ENCODE measurements at regions not wholly inside any gene's neighbourhood (a gene's known extent, or its start where the extent isn't known, plus 50 kb on each side); places are given as distances from the start of the nearest gene placed in this dataset.

DNA sequence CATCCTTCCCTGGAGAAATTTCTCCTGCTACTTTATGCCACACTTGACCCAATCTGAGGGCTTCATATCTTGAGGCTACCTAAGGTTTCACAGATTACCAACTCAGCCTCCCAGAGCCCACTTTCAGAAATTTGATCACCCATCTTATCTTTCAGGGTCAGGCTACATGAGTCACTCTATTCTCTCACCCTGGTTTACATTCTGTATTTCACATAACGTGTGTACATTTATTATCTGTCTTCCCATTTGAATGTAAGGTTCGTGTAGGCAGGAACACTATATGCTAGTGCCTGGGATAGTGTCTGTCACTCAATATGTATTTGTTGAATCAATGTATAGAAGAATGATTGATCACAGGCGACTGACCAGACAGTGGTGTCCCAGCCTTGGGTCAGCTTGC, 124.8 kb downstream of the UBE2U start:
- H2BK5ac ChIP-seq (ENCODE audit: low read depth, low read length, poor library complexity, severe bottlenecking), result no peak overlapping the region
- no peak overlapping the region for H2BK15ac ChIP-seq (ENCODE audit: low read depth, poor library complexity, severe bottlenecking)
- no peaks in the 10 kb centered on the region for H3K9me3 ChIP-seq (ENCODE audit: control insufficient read depth, low read length)
- H3K4me1 ChIP-seq (ENCODE audit: control insufficient read depth, insufficient read depth, low read depth, low read length), result no peaks in the 10 kb centered on the region
- no peak overlapping the region for H2BK120ac ChIP-seq (ENCODE audit: low read depth, low read length)
- peaks cover 11 to 19% of the 10 kb centered on the region in 2 experiments for H3K27me3 ChIP-seq (ENCODE audit: control insufficient read depth in 1 of 2, insufficient read depth in 1 of 2, low read length in 2 of 2)
- H2BK12ac ChIP-seq (ENCODE audit: low read length in 2 of 2), result no peak overlapping the region
- H3K18ac ChIP-seq (ENCODE audit: low read depth in 1 of 2, low read length in 2 of 2), result no peak overlapping the region
- no peak overlapping the region for H4K91ac ChIP-seq (ENCODE audit: low read length)
- no peak overlapping the region for H3K4me3 ChIP-seq (ENCODE audit: insufficient read depth in 1 of 2, low read depth in 1 of 2, low read length in 2 of 2)
- no peak overlapping the region for H3K4me2 ChIP-seq (ENCODE audit: low read length, poor library complexity, severe bottlenecking)
- no peak overlapping the region for H2AFZ ChIP-seq (ENCODE audit: low read depth, low read length)
- no peak overlapping the region for H3K23ac ChIP-seq (ENCODE audit: low read length in 2 of 2)
- no peak overlapping the region for H3K14ac ChIP-seq (ENCODE audit: low read length in 2 of 2)
- H3K79me1 ChIP-seq (replicated peaks; ENCODE audit: low read length, poor library complexity, severe bottlenecking), result no peaks in the 10 kb centered on the region
- WGBS, result 85% methylated on average over 3 of the region's 3 CpGs
- no peaks in the 10 kb centered on the region for H3K36me3 ChIP-seq (ENCODE audit: control insufficient read depth in 1 of 2, insufficient read depth in 2 of 2, low read depth in 1 of 2, low read length in 2 of 2)
- no peak overlapping the region for H3K9ac ChIP-seq (ENCODE audit: low read length)
- H4K8ac ChIP-seq (ENCODE audit: low read length), result no peak overlapping the region
- DNase-seq, result no peak
- no peak overlapping the region for H3K27ac ChIP-seq (ENCODE audit: low read length, poor library complexity, severe bottlenecking)
- no peak overlapping the region for H3K4ac ChIP-seq (ENCODE audit: low read depth in 1 of 2, low read length in 2 of 2)
- H2AK5ac ChIP-seq (ENCODE audit: low read length, severe bottlenecking), result no peak overlapping the region

DNA sequence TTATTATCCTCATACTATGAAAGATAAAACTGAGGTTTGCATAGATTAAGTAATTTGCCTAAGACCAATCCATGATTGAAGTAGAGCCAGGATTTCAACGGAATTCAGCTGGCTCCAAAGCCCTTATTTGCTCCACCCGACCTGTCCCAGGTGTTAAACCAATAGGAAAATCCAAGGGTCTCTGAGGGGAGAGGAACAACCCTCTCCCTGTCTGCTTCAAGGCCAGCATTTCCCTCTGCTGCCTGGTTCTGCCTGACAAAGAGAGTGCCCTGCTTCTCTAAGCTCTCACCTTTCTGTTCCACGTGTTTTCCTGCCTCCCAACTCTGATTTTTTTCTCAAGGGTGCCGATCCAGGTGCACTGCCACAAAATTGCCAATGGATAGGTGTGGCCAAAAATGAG, 127.4 kb downstream of the UBE2U start:
- Histone ChIP-seq H3K4me1 (ENCODE audit: control insufficient read depth, insufficient read depth, low read depth, low read length) (no peaks in the 10 kb centered on the region), H3K4ac (ENCODE audit: low read depth in 1 of 2, low read length in 2 of 2) (no peak overlapping the region), H3K27me3 (ENCODE audit: control insufficient read depth in 1 of 2, insufficient read depth in 1 of 2, low read length in 2 of 2) (peaks cover 8 to 19% of the 10 kb centered on the region in 2 experiments), H3K4me3 (ENCODE audit: insufficient read depth in 1 of 2, low read depth in 1 of 2, low read length in 2 of 2) (no peak overlapping the region), H3K36me3 (ENCODE audit: control insufficient read depth in 1 of 2, insufficient read depth in 2 of 2, low read depth in 1 of 2, low read length in 2 of 2) (no peaks in the 10 kb centered on the region), H3K79me1 (replicated peaks; ENCODE audit: low read length, poor library complexity, severe bottlenecking) (no peaks in the 10 kb centered on the region), H2AK5ac (ENCODE audit: low read length, severe bottlenecking) (no peak overlapping the region), H2BK15ac (ENCODE audit: low read depth, poor library complexity, severe bottlenecking) (no peak overlapping the region), H2BK12ac (ENCODE audit: low read length in 2 of 2) (no peak overlapping the region), H3K4me2 (ENCODE audit: low read length, poor library complexity, severe bottlenecking) (no peak overlapping the region), H3K23ac (ENCODE audit: low read length in 2 of 2) (no peak overlapping the region), H3K9ac (ENCODE audit: low read length) (no peak overlapping the region), H3K27ac (ENCODE audit: low read length, poor library complexity, severe bottlenecking) (no peak overlapping the region), H4K91ac (ENCODE audit: low read length) (no peak overlapping the region), H3K18ac (ENCODE audit: low read depth in 1 of 2, low read length in 2 of 2) (no peak overlapping the region), H2BK120ac (ENCODE audit: low read depth, low read length) (no peak overlapping the region), H3K9me3 (ENCODE audit: control insufficient read depth, low read length) (no peaks in the 10 kb centered on the region), H2AFZ (ENCODE audit: low read depth, low read length) (no peak overlapping the region), H2BK5ac (ENCODE audit: low read depth, low read length, poor library complexity, severe bottlenecking) (no peak overlapping the region), H3K14ac (ENCODE audit: low read length in 2 of 2) (no peak overlapping the region), H4K8ac (ENCODE audit: low read length) (no peak overlapping the region)
- 42% methylated on average over 4 of the region's 4 CpGs for WGBS
- no peak for DNase-seq

DNA sequence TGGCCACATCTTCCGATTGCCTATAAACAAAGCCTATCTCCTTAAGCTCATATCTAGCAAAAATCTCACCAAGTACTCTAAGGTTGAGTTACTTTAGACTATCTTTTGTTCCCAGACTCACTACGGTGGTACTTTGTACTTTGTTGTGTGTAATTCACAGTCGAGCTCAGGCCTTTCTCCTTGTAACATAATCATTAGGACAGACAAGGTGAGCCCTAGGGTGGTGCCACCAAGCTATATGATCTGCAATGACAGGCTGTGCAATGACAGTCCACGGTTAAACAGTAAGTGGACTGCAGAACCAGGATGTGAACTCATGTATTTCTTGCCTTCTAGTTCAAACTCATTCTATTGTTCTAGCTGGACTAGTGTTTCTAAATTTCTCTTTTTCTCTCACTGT, 132.2 kb downstream of the UBE2U start:
- no peaks in the 10 kb centered on the region for H3K9me3 ChIP-seq (ENCODE audit: control insufficient read depth, low read length)
- no peak overlapping the region for H4K91ac ChIP-seq (ENCODE audit: low read length)
- no peak overlapping the region for H2BK15ac ChIP-seq (ENCODE audit: low read depth, poor library complexity, severe bottlenecking)
- H3K4me3 ChIP-seq (ENCODE audit: insufficient read depth in 1 of 2, low read depth in 1 of 2, low read length in 2 of 2), result no peak overlapping the region
- no peak overlapping the region for H3K14ac ChIP-seq (ENCODE audit: low read length in 2 of 2)
- no peak overlapping the region for H4K8ac ChIP-seq (ENCODE audit: low read length)
- no peak overlapping the region for H2BK120ac ChIP-seq (ENCODE audit: low read depth, low read length)
- H3K23ac ChIP-seq (ENCODE audit: low read length in 2 of 2), result no peak overlapping the region
- no peaks in the 10 kb centered on the region for H3K79me1 ChIP-seq (replicated peaks; ENCODE audit: low read length, poor library complexity, severe bottlenecking)
- H2AK5ac ChIP-seq (ENCODE audit: low read length, severe bottlenecking), result no peak overlapping the region
- no peak for DNase-seq
- no peaks in the 10 kb centered on the region for H3K36me3 ChIP-seq (ENCODE audit: control insufficient read depth in 1 of 2, insufficient read depth in 2 of 2, low read depth in 1 of 2, low read length in 2 of 2)
- WGBS, result 93% methylated on average over 4 of the region's 4 CpGs
- H3K9ac ChIP-seq (ENCODE audit: low read length), result no peak overlapping the region
- peaks cover 7 to 12% of the 10 kb centered on the region in 2 experiments for H3K27me3 ChIP-seq (ENCODE audit: control insufficient read depth in 1 of 2, insufficient read depth in 1 of 2, low read length in 2 of 2)
- no peak overlapping the region for H3K4ac ChIP-seq (ENCODE audit: low read depth in 1 of 2, low read length in 2 of 2)
- H3K4me1 ChIP-seq (ENCODE audit: control insufficient read depth, insufficient read depth, low read depth, low read length), result no peaks in the 10 kb centered on the region
- no peak overlapping the region for H3K18ac ChIP-seq (ENCODE audit: low read depth in 1 of 2, low read length in 2 of 2)
- H3K27ac ChIP-seq (ENCODE audit: low read length, poor library complexity, severe bottlenecking), result no peak overlapping the region
- no peak overlapping the region for H2BK12ac ChIP-seq (ENCODE audit: low read length in 2 of 2)
- no peak overlapping the region for H2BK5ac ChIP-seq (ENCODE audit: low read depth, low read length, poor library complexity, severe bottlenecking)
- no peak overlapping the region for H3K4me2 ChIP-seq (ENCODE audit: low read length, poor library complexity, severe bottlenecking)
- H2AFZ ChIP-seq (ENCODE audit: low read depth, low read length), result no peak overlapping the region

DNA sequence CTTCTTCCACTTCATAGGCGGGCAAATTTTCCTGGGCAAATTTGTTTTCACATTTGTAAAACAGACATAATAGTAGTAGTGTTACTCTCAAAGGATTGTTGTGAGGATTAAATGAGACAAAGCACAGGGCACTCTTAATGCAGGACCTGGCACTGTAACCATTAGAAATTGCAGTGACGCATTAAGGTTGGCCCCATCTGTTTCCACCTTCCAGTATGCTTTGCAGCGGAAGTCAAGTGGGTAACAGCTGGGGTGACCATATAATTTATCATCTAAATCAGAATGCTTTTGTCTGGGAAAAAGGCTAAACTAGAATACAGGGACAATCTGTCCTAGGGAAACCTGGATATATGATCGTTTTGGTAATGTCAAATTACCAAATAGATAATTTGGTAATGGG, 132.5 kb upstream of the CACHD1 start:
- Histone ChIP-seq H3K4ac (ENCODE audit: low read depth in 1 of 2, low read length in 2 of 2) (no peak overlapping the region), H2BK15ac (ENCODE audit: low read depth, poor library complexity, severe bottlenecking) (no peak overlapping the region), H3K9ac (ENCODE audit: low read length) (no peak overlapping the region), H2BK12ac (ENCODE audit: low read length in 2 of 2) (no peak overlapping the region), H3K18ac (ENCODE audit: low read depth in 1 of 2, low read length in 2 of 2) (no peak overlapping the region), H3K4me3 (ENCODE audit: insufficient read depth in 1 of 2, low read depth in 1 of 2, low read length in 2 of 2) (no peak overlapping the region), H3K27ac (ENCODE audit: low read length, poor library complexity, severe bottlenecking) (no peak overlapping the region), H3K79me1 (replicated peaks; ENCODE audit: low read length, poor library complexity, severe bottlenecking) (no peaks in the 10 kb centered on the region), H3K4me1 (ENCODE audit: control insufficient read depth, insufficient read depth, low read depth, low read length) (no peaks in the 10 kb centered on the region), H4K8ac (ENCODE audit: low read length) (no peak overlapping the region), H2AFZ (ENCODE audit: low read depth, low read length) (no peak overlapping the region), H3K14ac (ENCODE audit: low read length in 2 of 2) (no peak overlapping the region), H3K23ac (ENCODE audit: low read length in 2 of 2) (no peak overlapping the region), H2AK5ac (ENCODE audit: low read length, severe bottlenecking) (no peak overlapping the region), H3K9me3 (ENCODE audit: control insufficient read depth, low read length) (no peaks in the 10 kb centered on the region), H3K27me3 (ENCODE audit: control insufficient read depth in 1 of 2, insufficient read depth in 1 of 2, low read length in 2 of 2) (peaks cover 7 to 12% of the 10 kb centered on the region in 2 experiments), H3K4me2 (ENCODE audit: low read length, poor library complexity, severe bottlenecking) (no peak overlapping the region), H2BK120ac (ENCODE audit: low read depth, low read length) (no peak overlapping the region), H3K36me3 (ENCODE audit: control insufficient read depth in 1 of 2, insufficient read depth in 2 of 2, low read depth in 1 of 2, low read length in 2 of 2) (no peaks in the 10 kb centered on the region), H4K91ac (ENCODE audit: low read length) (no peak overlapping the region), H2BK5ac (ENCODE audit: low read depth, low read length, poor library complexity, severe bottlenecking) (no peak overlapping the region)
- DNase-seq, result no peak
- 86% methylated on average over 3 of the region's 4 CpGs for WGBS

All from mesenchymal stem cell (in vitro differentiated cells and primary cell).